Peyer's patch (tissue), 4 donors: ENCODE measurements at regions not wholly inside any gene's neighbourhood (a gene's known extent, or its start where the extent isn't known, plus 50 kb on each side); places are given as distances from the start of the nearest gene placed in this dataset.
"Not testable (repeated sequence)": the region's sequence is repeated elsewhere in the genome, so short reads cannot be mapped to it uniquely, and the experiment has no call there.

ENCODE experiments used
- DNase-seq, 3 donors: peaks; one replicate each; pipeline ENCODE4 v3.0.0-alpha.2; 2017 to 2019
- H3K27ac ChIP-seq, 4 donors: fragments of 200-600 bp; sonication (generic); one replicate each; pipeline ENCODE4 v1.5.1; 2016 to 2019
- H3K27me3 ChIP-seq, 2 donors: fragments of 200-600 bp; sonication (generic); one replicate each; pipeline ENCODE4 v1.5.1; 2019
- H3K36me3 ChIP-seq, 3 donors: fragments of 200-600 bp; sonication (generic); one replicate each; pipeline ENCODE4 v1.5.1; 2016 to 2019
- H3K4me1 ChIP-seq, 4 donors: fragments of 200-600 bp; sonication (generic); one replicate each; pipeline ENCODE4 v1.5.1; 2016 to 2019
- H3K4me3 ChIP-seq, 4 donors: fragments of 200-600 bp; sonication (generic); 1 replicate in 3 of 4; 2 replicates in 1 of 4; pipeline ENCODE4 v1.5.1; 2016 to 2019; ENCODE audit warnings: mild to moderate bottlenecking in 1 of 4
- H3K9me3 ChIP-seq, 4 donors: fragments of 200-600 bp; sonication (generic); one replicate each; pipeline ENCODE4 v1.5.1; 2016 to 2019; ENCODE audit warnings: mild to moderate bottlenecking in 1 of 4
- POLR2A ChIP-seq, 2 donors: fragments of 450-650 bp; IDR thresholded peaks; one replicate each; pipeline ENCODE4 v1.5.1; 2017; ENCODE audit warnings: antibody characterized with exemption in 2 of 2, mild to moderate bottlenecking in 2 of 2, moderate library complexity in 2 of 2
- TF ChIP-seq, protein P1 (sequence below), 6 experiments: fragments of 450-650 bp in 4 of 6; fragments of 200-600 bp in 2 of 6; sonication (generic) in 1 of 6; IDR thresholded peaks; one replicate each; pipeline ENCODE4 v1.5.1; 2017 to 2019; ENCODE audit warnings: antibody characterized with exemption in 6 of 6, mild to moderate bottlenecking in 3 of 6, moderate library complexity in 1 of 6

GRCh38 chr2:134027980-134028379, 225.9 kb upstream of the MGAT5 start:
- H3K36me3 ChIP-seq = no peaks in the 10 kb centered on the region
- TF ChIP-seq, protein P1, sequence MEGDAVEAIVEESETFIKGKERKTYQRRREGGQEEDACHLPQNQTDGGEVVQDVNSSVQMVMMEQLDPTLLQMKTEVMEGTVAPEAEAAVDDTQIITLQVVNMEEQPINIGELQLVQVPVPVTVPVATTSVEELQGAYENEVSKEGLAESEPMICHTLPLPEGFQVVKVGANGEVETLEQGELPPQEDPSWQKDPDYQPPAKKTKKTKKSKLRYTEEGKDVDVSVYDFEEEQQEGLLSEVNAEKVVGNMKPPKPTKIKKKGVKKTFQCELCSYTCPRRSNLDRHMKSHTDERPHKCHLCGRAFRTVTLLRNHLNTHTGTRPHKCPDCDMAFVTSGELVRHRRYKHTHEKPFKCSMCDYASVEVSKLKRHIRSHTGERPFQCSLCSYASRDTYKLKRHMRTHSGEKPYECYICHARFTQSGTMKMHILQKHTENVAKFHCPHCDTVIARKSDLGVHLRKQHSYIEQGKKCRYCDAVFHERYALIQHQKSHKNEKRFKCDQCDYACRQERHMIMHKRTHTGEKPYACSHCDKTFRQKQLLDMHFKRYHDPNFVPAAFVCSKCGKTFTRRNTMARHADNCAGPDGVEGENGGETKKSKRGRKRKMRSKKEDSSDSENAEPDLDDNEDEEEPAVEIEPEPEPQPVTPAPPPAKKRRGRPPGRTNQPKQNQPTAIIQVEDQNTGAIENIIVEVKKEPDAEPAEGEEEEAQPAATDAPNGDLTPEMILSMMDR (IDR thresholded peaks at IDR 0.05) = no peak
- TF ChIP-seq POLR2A (IDR thresholded peaks at IDR 0.05) = no peak
- no peak overlapping the region for H3K27ac ChIP-seq
- no peak for DNase-seq
- H3K4me3 ChIP-seq = peak overlapping the region in 2 of 4 donors; percentile 4 to 5
- peaks cover 0 to 5% (median 0%) of the 10 kb centered on the region in 4 donors for H3K4me1 ChIP-seq
- H3K9me3 ChIP-seq = no peaks in the 10 kb centered on the region
- no peaks in the 10 kb centered on the region for H3K27me3 ChIP-seq

DNA sequence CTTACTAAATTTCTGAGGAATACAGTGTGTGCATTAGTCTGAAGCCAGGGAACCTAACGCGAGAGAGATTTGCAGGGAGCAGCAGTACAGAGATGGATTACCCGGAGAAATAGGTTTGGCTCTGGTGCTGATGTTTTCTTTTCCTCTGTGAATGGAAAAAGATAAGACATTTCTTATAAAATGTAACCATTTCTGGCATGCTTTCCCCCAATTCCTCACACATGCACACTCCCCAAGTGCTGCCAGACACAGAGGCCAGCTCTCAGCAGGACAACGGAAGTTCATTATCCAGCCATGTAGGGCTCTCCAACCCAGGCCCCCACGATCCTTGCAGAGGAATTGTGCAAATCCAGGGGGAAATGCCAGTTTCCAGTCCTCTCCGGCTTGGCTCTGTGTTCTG, 224.5 kb upstream of the MGAT5 start:
- no peak overlapping the region for H3K4me3 ChIP-seq

DNA sequence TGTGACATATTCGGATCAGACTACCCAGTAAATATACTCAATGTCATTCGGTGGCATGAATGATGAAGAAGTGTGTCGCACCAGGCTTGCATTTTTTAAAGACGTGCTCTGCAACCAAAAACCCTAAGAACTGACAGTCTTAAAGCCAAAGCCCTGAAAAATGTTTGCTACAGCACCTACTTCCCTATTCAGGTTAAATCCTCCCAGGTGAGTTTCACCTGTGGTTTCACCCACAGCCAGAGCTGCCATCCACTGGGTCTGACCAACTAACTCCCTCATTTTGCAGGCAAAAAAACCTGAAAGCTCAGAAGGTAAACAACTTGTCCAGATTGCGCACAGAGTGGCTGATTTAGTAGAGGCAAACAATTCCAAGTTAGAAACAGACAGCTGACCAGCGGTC, 222.3 kb upstream of the MGAT5 start:
- H3K9me3 ChIP-seq = no peaks in the 10 kb centered on the region
- TF ChIP-seq, protein P1 (IDR thresholded peaks at IDR 0.05) = no peak
- TF ChIP-seq POLR2A (IDR thresholded peaks at IDR 0.05) = no peak

More for the DNA sequence above, 224.5 kb upstream of the MGAT5 start:
- TF ChIP-seq POLR2A (IDR thresholded peaks at IDR 0.05) = no peak
- TF ChIP-seq, protein P1 (IDR thresholded peaks at IDR 0.05) = no peak
- peaks cover 0 to 5% (median 0%) of the 10 kb centered on the region in 4 donors for H3K4me1 ChIP-seq
- no peak for DNase-seq
- no peaks in the 10 kb centered on the region for H3K27me3 ChIP-seq
- no peak overlapping the region for H3K27ac ChIP-seq
- H3K36me3 ChIP-seq = no peaks in the 10 kb centered on the region
- H3K9me3 ChIP-seq = no peaks in the 10 kb centered on the region

GRCh38 chr2:134035605-134036370, 218.1 kb upstream of the MGAT5 start:
- TF ChIP-seq, protein P1 (IDR thresholded peaks at IDR 0.05) = no peak
- TF ChIP-seq POLR2A (IDR thresholded peaks at IDR 0.05) = no peak
- Histone ChIP-seq H3K4me1 (peaks cover 0 to 6% (median 0%) of the 10 kb centered on the region in 4 donors), H3K4me3 (no peak overlapping the region), H3K36me3 (no peaks in the 10 kb centered on the region), H3K9me3 (no peaks in the 10 kb centered on the region), H3K27me3 (no peaks in the 10 kb centered on the region), H3K27ac (no peak overlapping the region)
- DNase-seq = no peak

More for the DNA sequence above, 222.3 kb upstream of the MGAT5 start:
- Histone ChIP-seq H3K4me1 (peaks cover 0 to 5% (median 0%) of the 10 kb centered on the region in 4 donors), H3K4me3 (no peak overlapping the region), H3K27ac (no peak overlapping the region), H3K36me3 (no peaks in the 10 kb centered on the region), H3K27me3 (no peaks in the 10 kb centered on the region)
- DNase-seq = no peak

DNA sequence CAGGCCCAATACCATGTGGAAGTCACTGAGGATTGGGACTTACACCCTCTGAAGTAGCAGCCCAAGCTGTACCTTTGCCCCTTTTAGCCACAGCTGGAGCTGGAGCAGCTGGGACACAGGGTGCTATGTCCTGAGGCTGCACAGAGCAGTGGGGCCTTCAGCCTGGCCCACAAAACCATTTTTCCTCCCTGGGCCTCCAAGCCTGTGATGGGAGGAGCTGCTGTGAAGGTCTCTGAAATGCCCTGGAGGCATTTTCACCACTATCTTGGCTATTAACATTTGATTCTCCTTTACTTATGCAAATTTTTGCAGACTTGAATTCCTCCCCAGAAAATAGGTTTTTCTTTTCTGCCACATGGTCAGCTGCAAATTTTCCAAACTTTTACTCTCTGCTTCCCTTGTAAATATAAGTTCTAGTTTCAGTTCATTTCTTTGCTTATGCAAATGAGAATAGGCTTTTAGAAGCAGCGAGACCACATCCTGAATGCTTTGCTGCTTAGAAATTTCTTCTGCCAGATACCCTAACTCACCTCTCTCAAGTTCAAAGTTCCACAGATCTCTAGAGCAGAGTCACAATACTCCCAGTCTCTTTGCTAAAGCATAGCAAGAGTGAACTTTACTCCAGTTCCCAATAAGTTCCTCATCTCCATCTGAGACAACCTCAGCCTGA, 213.8 kb upstream of the MGAT5 start:
- no peak for DNase-seq
- Histone ChIP-seq H3K36me3 (no peaks in the 10 kb centered on the region), H3K27ac (peak overlapping the region in 1 of 4 donors; percentile 67), H3K27me3 (no peaks in the 10 kb centered on the region), H3K4me1 (peaks cover 0 to 6% (median 0%) of the 10 kb centered on the region in 4 donors), H3K4me3 (no peak overlapping the region), H3K9me3 (no peaks in the 10 kb centered on the region)
- no peak for TF ChIP-seq POLR2A (IDR thresholded peaks at IDR 0.05)
- TF ChIP-seq, protein P1 (IDR thresholded peaks at IDR 0.05) = no peak

DNA sequence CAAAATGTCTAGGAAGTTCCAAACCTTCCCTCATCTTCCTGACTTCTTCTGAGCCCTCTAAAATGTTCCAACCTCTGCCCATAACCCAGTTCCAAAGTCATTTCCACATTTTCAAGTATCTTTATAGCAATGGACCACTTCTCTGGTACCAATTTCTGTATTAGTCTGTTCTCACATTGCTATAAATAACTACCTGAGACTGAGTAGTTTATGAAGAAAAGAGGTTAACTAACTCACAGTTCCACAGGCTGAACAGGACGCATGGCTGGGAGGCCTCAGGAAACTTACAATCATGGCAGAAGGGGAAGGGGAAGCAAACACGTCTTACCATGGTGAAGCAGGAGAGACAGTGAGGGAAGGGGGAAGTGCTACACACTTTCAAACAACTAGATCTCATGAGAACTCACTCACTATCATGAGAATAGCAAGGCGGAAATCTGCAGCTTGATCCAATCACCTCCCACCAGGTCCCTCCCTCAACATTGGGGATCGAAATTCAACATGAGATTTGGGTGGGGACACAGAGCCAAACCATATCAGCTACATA, 213.2 kb upstream of the MGAT5 start:
- H3K4me1 ChIP-seq, H3K36me3 ChIP-seq, DNase-seq, H3K9me3 ChIP-seq, H3K4me3 ChIP-seq, H3K27me3 ChIP-seq: not testable (repeated sequence)
- peak overlapping the region in 1 of 4 donors; percentile 67 for H3K27ac ChIP-seq
